Stomach (tissue), 8 donors: ENCODE measurements at regions not wholly inside any gene's neighbourhood (a gene's known extent, or its start where the extent isn't known, plus 50 kb on each side); places are given as distances from the start of the nearest gene placed in this dataset.

Experiments used
- DNase-seq, 2 donors: peaks; one replicate each; pipeline versions ENCODE4 v3.0.0 to v3.0.0-alpha.2; 2013 to 2019
- H3K27ac ChIP-seq, 5 donors: fragments of 200-600 bp in 4 of 5; sonication (generic) in 4 of 5; one replicate each; pipeline ENCODE4 v1.5.1; 2013 to 2019; ENCODE audit warnings: mild to moderate bottlenecking in 1 of 5, moderate library complexity in 1 of 5
- H3K27me3 ChIP-seq, 3 donors: fragments of 200-600 bp; sonication (generic); one replicate each; pipeline ENCODE4 v1.5.1; 2017 to 2019; ENCODE audit warnings: mixed run types in 1 of 3
- H3K36me3 ChIP-seq, 4 donors: fragments of 200-600 bp; sonication (generic); 1 replicate in 3 of 4; 2 replicates in 1 of 4; pipeline ENCODE4 v1.5.1; 2016 to 2019
- H3K4me1 ChIP-seq, 4 donors: fragments of 200-600 bp; sonication (generic); one replicate each; pipeline ENCODE4 v1.5.1; 2016 to 2019
- H3K4me3 ChIP-seq, 4 donors: fragments of 200-600 bp; sonication (generic) in 3 of 4; one replicate each; pipeline ENCODE4 v1.5.1; 2016 to 2019; ENCODE audit warnings: mild to moderate bottlenecking in 1 of 4
- H3K9me3 ChIP-seq, 4 donors: fragments of 200-600 bp; sonication (generic); one replicate each; pipeline ENCODE4 v1.5.1; 2016 to 2019
- CTCF ChIP-seq, 7 experiments: fragments of 450-650 bp in 4 of 7; fragments of 200-600 bp in 3 of 7; sonication (generic) in 3 of 7; IDR thresholded peaks; one replicate each; pipeline ENCODE4 v1.5.1; 2016 to 2019; ENCODE audit warnings: antibody characterized with exemption in 7 of 7, control low read depth in 2 of 7, mild to moderate bottlenecking in 1 of 7
- EP300 ChIP-seq: sonication (generic); formaldehyde crosslinking; IDR thresholded peaks from one replicate; pipeline ENCODE4 v1.6.1; 2017; ENCODE audit warnings: antibody characterized with exemption
- POLR2A ChIP-seq, 4 donors: fragments of 450-650 bp; IDR thresholded peaks; one replicate each; pipeline ENCODE4 v1.6.1; 2016; ENCODE audit warnings: antibody characterized with exemption in 4 of 4, control low read depth in 2 of 4, mild to moderate bottlenecking in 1 of 4, moderate library complexity in 1 of 4
- POLR2AphosphoS5 ChIP-seq, 3 donors: sonication (generic); formaldehyde crosslinking; IDR thresholded peaks; one replicate each; pipeline ENCODE4 v1.6.1; 2016; ENCODE audit warnings: antibody characterized with exemption in 3 of 3
- WGBS, 5 donors: extraction: QIAGEN DNeasy Blood & Tissue Kit in 3 of 5; methylation state at CpG; one replicate each; pipeline versions ENCODE4 v1.1.5 to v1.1.7; 2013 to 2018; 5-methylcytosine and 5-hydroxymethylcytosine counted together
- intact Hi-C: fragments of 100-400 bp; cut with DNase I; formaldehyde crosslinking; loops from one replicate; pipeline ENCODE4 v1.15.1; 2023; ENCODE audit warnings: low total_unique reads
- donor health status: healthy with polysubstance abuse.
- donor health status: Bipolar disorder and iron deficiency.
- donor health status: healthy.

GRCh38 chr4:52253025-52253424 lies 201.9 kb downstream of the SPATA18 start:
- intact Hi-C loops = no loop called here
- Histone ChIP-seq H3K27me3 (no peaks in the 10 kb centered on the region), H3K27ac (no peak overlapping the region), H3K9me3 (no peaks in the 10 kb centered on the region), H3K4me3 (no peak overlapping the region), H3K36me3 (no peaks in the 10 kb centered on the region), H3K4me1 (peaks cover 0 to 12% (median 5%) of the 10 kb centered on the region in 4 donors)
- no peak for DNase-seq
- no peak for TF ChIP-seq CTCF (IDR thresholded peaks at IDR 0.05)
- WGBS, 5 donors = 59 to 81% (median 65%) methylated on average over 5 of the region's 5 CpGs

GRCh38 chr4:52256522-52256921 lies 205.4 kb downstream of the SPATA18 start:
- Histone ChIP-seq H3K4me1 (no peaks in the 10 kb centered on the region), H3K4me3 (no peak overlapping the region), H3K36me3 (no peaks in the 10 kb centered on the region), H3K27ac (no peak overlapping the region), H3K9me3 (no peaks in the 10 kb centered on the region), H3K27me3 (no peaks in the 10 kb centered on the region)
- TF ChIP-seq POLR2A (IDR thresholded peaks at IDR 0.05) (no peak), CTCF (IDR thresholded peaks at IDR 0.05) (no peak), POLR2AphosphoS5 (IDR thresholded peaks at IDR 0.05) (no peak), EP300 (no peak)
- DNase-seq = no peak
- WGBS, 5 donors = 44 to 64% (median 45%) methylated on average over 2 of the region's 2 CpGs
- intact Hi-C loops = no loop called here

- Histone ChIP-seq H3K4me3 (no peak overlapping the region), H3K27ac (no peak overlapping the region), H3K36me3 (no peaks in the 10 kb centered on the region), H3K9me3 (no peaks in the 10 kb centered on the region), H3K27me3 (no peaks in the 10 kb centered on the region), H3K4me1 (no peaks in the 10 kb centered on the region)
- intact Hi-C loops = no loop called here
- DNase-seq = no peak
- TF ChIP-seq POLR2AphosphoS5 (IDR thresholded peaks at IDR 0.05) = no peak
- TF ChIP-seq EP300 = no peak
- no peak for TF ChIP-seq CTCF (IDR thresholded peaks at IDR 0.05)
- TF ChIP-seq POLR2A (IDR thresholded peaks at IDR 0.05) = no peak
- 69 to 80% (median 78%) methylated on average over 3 of the region's 3 CpGs for WGBS, 5 donors
Observed at GRCh38 chr4:52259978-52260377, 208.9 kb downstream of the SPATA18 start.

GRCh38 chr4:52260514-52261210 lies 209.6 kb downstream of the SPATA18 start:
- no peaks in the 10 kb centered on the region for H3K9me3 ChIP-seq
- DNase-seq = peak in 1 of 2 donors; percentile 46
- intact Hi-C loops = no loop called here
- H3K36me3 ChIP-seq = no peaks in the 10 kb centered on the region
- H3K4me1 ChIP-seq = peaks cover 0 to under 1% (median 0%) of the 10 kb centered on the region in 4 donors
- no peaks in the 10 kb centered on the region for H3K27me3 ChIP-seq
- TF ChIP-seq CTCF (IDR thresholded peaks at IDR 0.05) = no peak
- TF ChIP-seq POLR2AphosphoS5 (IDR thresholded peaks at IDR 0.05) = no peak
- TF ChIP-seq EP300 = no peak
- no peak for TF ChIP-seq POLR2A (IDR thresholded peaks at IDR 0.05)
- no peak overlapping the region for H3K4me3 ChIP-seq
- no peak overlapping the region for H3K27ac ChIP-seq
- WGBS, 5 donors = 39 to 66% (median 47%) methylated on average over 6 of the region's 6 CpGs
